Epithelial cell of proximal tubule (primary cell): ENCODE measurements at regions not wholly inside any gene's neighbourhood (a gene's known extent, or its start where the extent isn't known, plus 50 kb on each side); places are given as distances from the start of the nearest gene placed in this dataset.

ENCODE experiments used
- DNase-seq: peaks from one replicate; pipeline ENCODE4 v3.0.0-alpha.2; 2011; ENCODE audit warnings: low read depth
- H3K4me3 ChIP-seq: 2 replicates; pipeline ENCODE4 v1.5.1; 2011; ENCODE audit warnings: low read depth, mild to moderate bottlenecking, low read length
- TF ChIP-seq, protein P1 (sequence below): conservative IDR thresholded peaks from 2 replicates; pipeline ENCODE4 v1.5.1; 2012; ENCODE audit warnings: low read depth, mild to moderate bottlenecking, low read length

DNA sequence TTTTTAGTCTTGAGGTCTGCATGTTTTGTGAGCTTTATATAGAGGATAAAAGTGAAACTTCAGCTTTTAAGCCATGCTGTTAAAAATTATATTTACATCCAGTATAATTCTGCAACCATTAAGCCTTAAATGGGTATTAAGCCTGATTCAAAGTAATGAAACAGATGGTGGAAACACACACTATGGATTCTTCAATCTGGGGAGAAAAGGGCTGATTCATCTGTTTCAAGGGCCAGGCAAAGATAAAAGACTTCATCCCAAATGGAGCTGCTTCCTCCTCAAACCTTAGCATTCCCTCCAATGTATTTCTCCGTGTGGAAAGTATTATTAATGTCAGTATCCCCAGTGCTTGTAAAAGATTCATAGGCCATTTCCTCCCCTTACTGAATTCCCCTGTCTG lies 367.4 kb upstream of the ZFHX3 start:
- no peak overlapping the region for H3K4me3 ChIP-seq
- TF ChIP-seq, protein P1, sequence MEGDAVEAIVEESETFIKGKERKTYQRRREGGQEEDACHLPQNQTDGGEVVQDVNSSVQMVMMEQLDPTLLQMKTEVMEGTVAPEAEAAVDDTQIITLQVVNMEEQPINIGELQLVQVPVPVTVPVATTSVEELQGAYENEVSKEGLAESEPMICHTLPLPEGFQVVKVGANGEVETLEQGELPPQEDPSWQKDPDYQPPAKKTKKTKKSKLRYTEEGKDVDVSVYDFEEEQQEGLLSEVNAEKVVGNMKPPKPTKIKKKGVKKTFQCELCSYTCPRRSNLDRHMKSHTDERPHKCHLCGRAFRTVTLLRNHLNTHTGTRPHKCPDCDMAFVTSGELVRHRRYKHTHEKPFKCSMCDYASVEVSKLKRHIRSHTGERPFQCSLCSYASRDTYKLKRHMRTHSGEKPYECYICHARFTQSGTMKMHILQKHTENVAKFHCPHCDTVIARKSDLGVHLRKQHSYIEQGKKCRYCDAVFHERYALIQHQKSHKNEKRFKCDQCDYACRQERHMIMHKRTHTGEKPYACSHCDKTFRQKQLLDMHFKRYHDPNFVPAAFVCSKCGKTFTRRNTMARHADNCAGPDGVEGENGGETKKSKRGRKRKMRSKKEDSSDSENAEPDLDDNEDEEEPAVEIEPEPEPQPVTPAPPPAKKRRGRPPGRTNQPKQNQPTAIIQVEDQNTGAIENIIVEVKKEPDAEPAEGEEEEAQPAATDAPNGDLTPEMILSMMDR, result no peak
- no peak for DNase-seq

GRCh38 chr16:73414638-73415037 lies 366.7 kb upstream of the ZFHX3 start:
- TF ChIP-seq, protein P1, result no peak
- no peak overlapping the region for H3K4me3 ChIP-seq
- no peak for DNase-seq

- DNase-seq, result no peak
- no peak overlapping the region for H3K4me3 ChIP-seq
- TF ChIP-seq, protein P1, result no peak
Measured at GRCh38 chr16:73413830-73414190, 365.9 kb upstream of the ZFHX3 start.

DNA sequence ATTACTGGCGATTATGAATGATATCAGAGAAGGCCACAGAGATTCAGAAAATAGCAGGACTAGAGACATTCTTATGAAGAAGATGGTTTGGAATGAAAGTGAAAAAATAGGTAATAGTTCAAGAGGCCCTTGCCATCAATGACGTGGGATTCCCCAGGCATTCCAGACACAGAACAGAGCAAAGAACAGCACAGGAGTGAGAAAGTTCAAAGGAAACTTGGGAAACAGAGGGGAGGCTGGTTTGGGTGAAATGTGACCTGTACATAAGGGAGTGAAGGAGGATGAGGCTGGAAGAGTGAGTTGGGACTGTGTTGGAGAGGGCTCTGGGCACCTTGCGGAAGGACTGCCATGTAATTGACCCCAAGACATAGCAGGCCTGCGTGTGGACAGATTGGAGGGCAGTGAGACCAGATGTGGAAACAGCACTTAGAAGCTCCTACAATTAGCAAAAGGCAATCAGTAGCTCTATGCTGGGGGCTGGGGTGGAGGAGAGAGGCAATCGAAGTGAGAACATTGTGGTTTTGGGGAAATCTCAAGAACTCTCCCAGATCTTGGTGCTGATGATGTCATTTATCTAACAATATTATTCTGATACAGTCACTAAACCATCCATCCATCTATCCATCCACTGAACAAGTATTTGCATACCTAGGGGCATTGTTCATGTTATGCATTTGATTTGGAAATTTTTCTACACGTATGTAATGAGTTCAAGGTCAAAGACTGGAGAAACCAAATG lies 365.3 kb upstream of the ZFHX3 start:
- H3K4me3 ChIP-seq, result no peak overlapping the region
- TF ChIP-seq, protein P1, result no peak
- DNase-seq, result no peak

DNA sequence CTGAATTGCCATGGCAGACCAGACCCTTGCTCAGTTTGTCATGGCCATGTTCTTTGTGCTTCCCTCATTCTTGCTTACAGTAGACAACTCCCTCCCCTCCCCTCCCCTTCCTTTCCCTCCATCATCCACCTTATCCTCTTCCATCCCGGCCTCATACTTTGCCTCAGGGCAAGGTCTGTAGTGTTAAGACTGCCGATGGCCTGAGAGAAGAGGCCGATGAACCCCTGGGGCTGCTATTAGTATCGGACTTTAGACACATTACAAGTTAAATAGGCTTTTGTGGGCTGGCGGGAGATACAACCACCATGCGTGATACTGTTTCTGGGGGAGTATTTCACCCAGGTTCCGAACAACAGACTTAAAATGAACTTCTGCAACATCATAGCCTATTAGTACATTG lies 364.5 kb upstream of the ZFHX3 start:
- no peak overlapping the region for H3K4me3 ChIP-seq
- DNase-seq, result no peak
- TF ChIP-seq, protein P1, result no peak

DNA sequence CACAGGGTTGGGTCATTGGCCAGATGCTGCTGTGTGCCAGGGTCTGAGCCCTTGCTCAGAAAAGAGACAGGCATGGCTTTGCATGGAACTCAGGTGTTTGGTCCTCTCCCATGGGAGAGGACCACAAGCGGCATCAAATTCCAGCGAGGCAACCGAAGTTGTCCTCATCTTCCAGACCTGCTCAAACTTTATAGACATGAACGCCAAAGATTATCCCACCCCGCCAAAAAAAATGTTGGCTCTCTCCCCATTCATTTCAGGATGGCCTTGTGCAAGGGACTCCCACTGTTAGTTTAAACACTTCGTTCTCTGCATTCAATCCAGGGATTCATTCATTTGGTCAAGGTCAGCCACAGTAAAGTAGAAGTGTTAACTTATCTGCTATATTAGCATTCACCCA lies 360.8 kb upstream of the ZFHX3 start:
- no peak overlapping the region for H3K4me3 ChIP-seq
- no peak for DNase-seq
- TF ChIP-seq, protein P1, result no peak

DNA sequence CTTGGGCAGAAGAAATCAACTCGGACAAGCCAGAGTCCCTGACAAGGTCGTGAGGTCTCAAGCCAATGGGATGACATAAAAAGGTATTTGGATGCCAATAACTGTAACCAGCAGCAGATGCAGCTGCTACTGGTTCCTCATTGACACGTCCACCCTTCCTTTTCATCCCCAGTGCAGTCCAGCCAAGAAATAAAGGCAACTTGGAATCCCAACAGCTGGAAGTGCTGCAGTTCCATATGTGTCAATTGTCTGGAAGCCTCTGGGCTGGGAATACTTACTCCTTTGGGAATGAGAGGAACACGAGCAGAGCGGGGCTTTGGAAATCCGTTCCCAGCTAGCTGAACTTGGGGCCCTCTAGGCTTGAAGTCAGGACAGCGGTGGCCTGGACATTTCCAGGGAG lies 360.4 kb upstream of the ZFHX3 start:
- TF ChIP-seq, protein P1, result no peak
- H3K4me3 ChIP-seq, result no peak overlapping the region
- DNase-seq, result no peak
